GM21447 (cell line): ENCODE measurements at regions not wholly inside any gene's neighbourhood (a gene's known extent, or its start where the extent isn't known, plus 50 kb on each side); places are given as distances from the start of the nearest gene placed in this dataset.
"Not testable (repeated sequence)": the region's sequence is repeated elsewhere in the genome, so short reads cannot be mapped to it uniquely, and the experiment has no call there.

Experiments used
- ATAC-seq: cut with Tn5 transposase; IDR thresholded peaks from one replicate; pipeline ENCODE4 v1.9.1; 2021; ENCODE audit not compliant: unreplicated experiment

DNA sequence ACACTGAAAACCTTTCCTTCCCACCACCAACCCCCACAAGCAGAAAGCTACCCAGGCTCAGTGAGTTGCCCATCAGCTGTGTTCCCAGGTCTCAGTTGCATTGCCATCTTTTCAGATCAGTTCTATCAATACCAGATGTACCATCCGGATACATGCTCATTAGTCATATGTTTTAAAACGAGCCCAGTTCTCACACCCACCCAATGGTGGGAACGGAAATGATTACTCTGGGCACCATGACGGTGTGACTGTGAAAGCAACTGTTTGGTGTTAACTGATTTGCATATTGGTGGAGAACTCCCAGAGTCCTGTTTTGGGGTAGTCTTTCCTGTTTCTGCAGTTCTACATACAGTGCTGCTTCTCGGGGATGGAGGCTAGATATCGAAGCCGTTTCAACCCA lies 212.3 kb downstream of the TRIM36 start:
- ATAC-seq, result no peak

DNA sequence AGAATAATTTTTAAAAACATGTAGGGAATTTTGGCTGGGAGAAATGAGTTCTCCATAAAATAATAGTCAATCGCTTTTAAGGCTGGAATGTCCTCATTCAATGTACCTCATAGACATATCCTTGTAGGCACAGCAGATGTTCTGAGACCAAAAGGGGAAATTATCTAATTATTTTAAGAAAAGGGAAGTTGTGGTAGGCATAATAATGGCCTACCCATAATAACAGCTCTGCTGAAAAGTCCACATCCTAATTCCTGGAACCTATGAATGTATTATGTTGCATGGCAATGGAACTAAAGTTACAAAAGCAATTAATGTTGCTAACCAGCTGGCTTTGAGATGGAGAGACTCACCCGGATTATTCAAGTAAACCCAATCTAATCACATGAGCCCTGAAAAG lies 216.1 kb downstream of the TRIM36 start:
- no peak for ATAC-seq

DNA sequence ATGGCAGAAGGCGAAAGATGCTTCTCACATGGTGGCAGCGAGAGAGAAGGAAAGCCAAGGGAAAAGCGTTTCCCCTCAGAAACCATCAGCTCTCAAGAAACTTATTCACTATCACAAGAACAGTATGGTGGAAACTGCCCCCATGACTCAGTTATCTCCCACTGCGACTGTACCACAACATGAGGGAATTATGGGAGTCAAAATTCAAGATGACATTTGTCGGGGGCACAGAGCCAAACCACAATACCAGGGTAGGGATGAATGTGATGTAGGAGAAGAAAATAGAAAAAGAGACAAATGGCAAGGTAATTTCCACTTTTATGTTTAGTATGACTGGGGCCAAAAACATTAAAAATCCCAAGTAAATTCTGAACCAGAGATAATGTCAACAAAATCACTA lies 216.8 kb downstream of the TRIM36 start:
- ATAC-seq, result no peak

GRCh38 chr5:114949756-114950155 lies 220.0 kb downstream of the TRIM36 start:
- no peak for ATAC-seq

GRCh38 chr5:114948986-114949621 lies 220.6 kb downstream of the TRIM36 start:
- ATAC-seq, result no peak

DNA sequence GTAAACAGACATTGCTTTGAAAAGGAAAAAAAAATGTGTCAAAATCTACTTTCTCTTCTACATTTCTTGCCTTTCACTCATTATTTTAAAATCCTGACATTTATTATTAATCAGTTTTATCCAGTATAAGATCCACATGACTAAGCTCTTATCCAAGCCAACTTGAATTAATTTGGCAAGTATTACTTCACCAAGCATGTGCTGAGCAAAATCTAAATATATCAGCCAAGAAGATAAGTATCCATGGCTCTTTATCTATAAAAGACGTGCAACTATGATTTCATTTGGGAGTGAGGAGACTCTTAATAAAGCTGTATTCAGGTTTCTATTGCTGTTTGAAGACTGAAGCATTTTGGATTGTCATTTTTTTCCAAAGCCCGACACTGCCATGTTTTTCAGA lies 221.3 kb downstream of the TRIM36 start:
- ATAC-seq, result no peak

DNA sequence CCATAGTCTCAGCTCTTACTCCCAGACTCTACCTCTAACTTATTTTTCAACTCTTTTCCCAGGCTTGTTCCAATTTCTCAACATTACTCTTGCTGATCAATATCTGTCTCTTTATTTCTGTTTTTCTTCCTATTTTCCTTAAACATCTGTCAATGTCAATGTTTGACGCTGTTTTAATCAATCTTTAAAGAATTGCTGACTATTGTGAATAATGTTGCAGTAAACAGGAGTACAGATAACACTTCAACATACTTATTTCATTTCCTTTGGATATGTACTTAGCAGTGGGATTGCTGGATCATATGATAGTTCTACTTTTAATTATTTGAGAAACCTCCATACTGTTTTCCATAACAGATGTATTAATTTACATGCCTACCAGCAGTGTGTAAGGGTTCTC lies 229.0 kb downstream of the TRIM36 start:
- no peak for ATAC-seq

DNA sequence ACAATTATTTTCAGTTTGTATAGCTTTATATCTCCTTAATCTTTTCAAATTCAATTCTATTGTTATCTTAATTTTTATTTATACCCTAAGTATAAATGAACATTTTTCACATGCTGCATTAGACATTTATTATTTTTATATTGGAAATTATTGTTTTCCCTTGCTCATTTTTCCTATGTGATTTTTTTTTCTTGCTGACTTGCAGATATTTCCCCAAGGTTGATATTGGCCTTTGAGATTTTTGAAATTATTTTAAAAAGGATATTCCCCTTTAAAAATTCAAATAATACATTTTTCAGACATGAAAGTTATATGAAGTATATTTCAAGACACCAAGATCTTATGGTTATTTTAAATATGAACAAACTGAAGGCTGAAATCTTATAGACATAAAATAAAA lies 234.2 kb downstream of the TRIM36 start:
- ATAC-seq, result no peak

- no peak for ATAC-seq
Observed at GRCh38 chr5:114928644-114929462, 240.9 kb downstream of the TRIM36 start.

GRCh38 chr5:114924769-114925168 lies 244.9 kb downstream of the TRIM36 start:
- ATAC-seq, result no peak

- ATAC-seq, result no peak
Observed at GRCh38 chr5:114912189-114912920, 257.4 kb downstream of the TRIM36 start.

DNA sequence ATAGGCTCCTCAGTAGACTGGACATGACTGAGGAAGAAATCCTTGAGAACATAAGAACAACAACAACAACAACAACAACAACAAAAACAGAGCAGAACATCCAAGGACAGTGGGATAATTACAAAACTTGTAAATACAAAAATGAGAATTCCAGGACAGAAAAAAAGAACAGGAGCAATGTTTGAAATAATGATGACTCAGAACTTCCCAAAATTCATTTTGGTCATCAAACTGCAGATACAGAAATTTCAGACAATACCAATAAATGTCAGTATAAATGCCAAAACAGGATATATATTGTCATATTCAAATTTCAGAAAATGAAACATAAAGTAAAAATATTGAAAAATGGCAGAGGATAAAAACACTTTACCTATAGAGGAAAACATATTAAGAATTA lies 259.0 kb downstream of the TRIM36 start:
- no peak for ATAC-seq

GRCh38 chr5:114909424-114909823 lies 260.3 kb downstream of the TRIM36 start:
- no peak for ATAC-seq

GRCh38 chr5:114903767-114904166 lies 265.9 kb downstream of the TRIM36 start:
- no peak for ATAC-seq

GRCh38 chr5:114898602-114899001 lies 271.1 kb downstream of the TRIM36 start:
- no peak for ATAC-seq

- ATAC-seq, result no peak
Observed at GRCh38 chr5:114883675-114884074, 286.0 kb downstream of the TRIM36 start.

GRCh38 chr5:114859438-114859735 lies 310.3 kb downstream of the TRIM36 start:
- ATAC-seq, result no peak

GRCh38 chr5:114858665-114859437 lies 310.9 kb downstream of the TRIM36 start:
- no peak for ATAC-seq

- ATAC-seq, result no peak
Observed at GRCh38 chr5:114857941-114858551, 311.7 kb downstream of the TRIM36 start.

GRCh38 chr5:114844711-114845110 lies 325.0 kb downstream of the TRIM36 start:
- ATAC-seq, result not testable (repeated sequence)

DNA sequence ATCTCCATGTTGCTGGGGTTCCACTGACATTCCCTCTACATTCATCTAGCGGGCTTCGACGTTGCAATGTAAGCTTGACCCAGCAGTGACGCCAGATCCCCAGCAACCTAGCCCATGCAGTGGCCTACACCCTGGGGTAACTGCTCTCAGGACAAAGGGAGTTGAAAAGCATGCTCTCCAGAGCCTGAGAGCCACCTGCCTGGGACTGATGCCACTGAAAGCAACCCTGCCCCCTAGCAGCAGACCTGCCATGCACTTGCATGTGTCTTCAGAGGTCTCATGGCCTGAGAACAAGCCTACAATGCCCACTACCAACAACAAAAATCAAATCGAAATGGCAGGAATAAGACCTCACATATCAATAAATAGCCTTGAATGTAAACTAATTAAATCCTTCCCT lies 330.3 kb downstream of the TRIM36 start:
- ATAC-seq, result no peak
